ENCODE measurements at regions not wholly inside any gene's neighbourhood (a gene's known extent, or its start where the extent isn't known, plus 50 kb on each side); places are given as distances from the start of the nearest gene placed in this dataset.

GRCh38 chr4:138707746-138708677, 307.6 kb upstream of the NOCT start:
- H3K4me1 ChIP-seq, result no peaks in the 10 kb centered on the region
- no peak overlapping the region for H3K4me3 ChIP-seq

GRCh38 chr4:138706201-138706600, 309.4 kb upstream of the NOCT start:
- WGBS, result 78% methylated on average over 2 of the region's 2 CpGs
- Histone ChIP-seq H3K27me3 (peaks cover 4% of the 10 kb centered on the region), H3K4me3 (no peak overlapping the region), H3K27ac (no peak overlapping the region), H3K36me3 (no peaks in the 10 kb centered on the region), H3K4me1 (no peaks in the 10 kb centered on the region), H3K9me3 (no peaks in the 10 kb centered on the region)
- DNase-seq (ENCODE audit: low spot score in 2 of 2), result no peak
- no peak for TF ChIP-seq POLR2A (IDR thresholded peaks at IDR 0.05)
- no peak for TF ChIP-seq EP300 (IDR thresholded peaks at IDR 0.05)
- TF ChIP-seq CTCF (IDR thresholded peaks at IDR 0.05), result no peak
- no peak for TF ChIP-seq POLR2AphosphoS5 (IDR thresholded peaks at IDR 0.05)

More at GRCh38 chr4:138707746-138708677, 307.6 kb upstream of the NOCT start:
- WGBS, result 77% methylated on average over 8 of the region's 8 CpGs
- peaks cover 4% of the 10 kb centered on the region for H3K27me3 ChIP-seq
- H3K27ac ChIP-seq, result no peak overlapping the region
- no peaks in the 10 kb centered on the region for H3K9me3 ChIP-seq
- TF ChIP-seq POLR2AphosphoS5 (IDR thresholded peaks at IDR 0.05) (no peak), CTCF (IDR thresholded peaks at IDR 0.05) (no peak), POLR2A (IDR thresholded peaks at IDR 0.05) (no peak), EP300 (IDR thresholded peaks at IDR 0.05) (no peak)
- no peaks in the 10 kb centered on the region for H3K36me3 ChIP-seq
- DNase-seq (ENCODE audit: low spot score in 2 of 2), result no peak

GRCh38 chr4:138702190-138702824, 313.3 kb upstream of the NOCT start:
- H3K9me3 ChIP-seq, result no peaks in the 10 kb centered on the region
- no peaks in the 10 kb centered on the region for H3K4me1 ChIP-seq
- no peaks in the 10 kb centered on the region for H3K36me3 ChIP-seq
- WGBS, result 17% methylated on average over 3 of the region's 3 CpGs
- no peak overlapping the region for H3K27ac ChIP-seq
- H3K4me3 ChIP-seq, result no peak overlapping the region
- H3K27me3 ChIP-seq, result no peaks in the 10 kb centered on the region
- no peak for DNase-seq (ENCODE audit: low spot score in 2 of 2)
- no peak for TF ChIP-seq EP300 (IDR thresholded peaks at IDR 0.05)
- TF ChIP-seq CTCF (IDR thresholded peaks at IDR 0.05), result no peak
- no peak for TF ChIP-seq POLR2AphosphoS5 (IDR thresholded peaks at IDR 0.05)
- no peak for TF ChIP-seq POLR2A (IDR thresholded peaks at IDR 0.05)

GRCh38 chr4:138698641-138699040, 316.9 kb upstream of the NOCT start:
- WGBS, result 63% methylated on average over 3 of the region's 3 CpGs
- Histone ChIP-seq H3K4me1 (no peaks in the 10 kb centered on the region), H3K4me3 (no peak overlapping the region), H3K9me3 (no peaks in the 10 kb centered on the region), H3K36me3 (no peaks in the 10 kb centered on the region), H3K27me3 (no peaks in the 10 kb centered on the region), H3K27ac (no peak overlapping the region)
- no peak for DNase-seq (ENCODE audit: low spot score in 2 of 2)
- no peak for TF ChIP-seq EP300 (IDR thresholded peaks at IDR 0.05)
- TF ChIP-seq POLR2A (IDR thresholded peaks at IDR 0.05), result no peak
- TF ChIP-seq CTCF (IDR thresholded peaks at IDR 0.05), result no peak
- no peak for TF ChIP-seq POLR2AphosphoS5 (IDR thresholded peaks at IDR 0.05)

- Histone ChIP-seq H3K36me3 (no peaks in the 10 kb centered on the region), H3K4me1 (no peaks in the 10 kb centered on the region), H3K27ac (no peak overlapping the region), H3K4me3 (no peak overlapping the region), H3K9me3 (no peaks in the 10 kb centered on the region), H3K27me3 (no peaks in the 10 kb centered on the region)
- DNase-seq (ENCODE audit: low spot score in 2 of 2), result no peak
- TF ChIP-seq POLR2A (IDR thresholded peaks at IDR 0.05), result no peak
- no peak for TF ChIP-seq EP300 (IDR thresholded peaks at IDR 0.05)
- no peak for TF ChIP-seq POLR2AphosphoS5 (IDR thresholded peaks at IDR 0.05)
- no peak for TF ChIP-seq CTCF (IDR thresholded peaks at IDR 0.05)
- 92% methylated on average over 1 of the region's 1 CpG for WGBS
These were observed 317.7 kb upstream of the NOCT start for GRCh38 chr4:138697851-138698250.
